Tibial nerve (tissue), 4 donors: ENCODE measurements at regions not wholly inside any gene's neighbourhood (a gene's known extent, or its start where the extent isn't known, plus 50 kb on each side); places are given as distances from the start of the nearest gene placed in this dataset.

Source experiments
- DNase-seq, 2 donors: peaks; one replicate each; pipeline ENCODE4 v3.0.0-alpha.2; 2019; ENCODE audit warnings: low spot score in 2 of 2
- H3K27ac ChIP-seq, 4 donors: fragments of 200-600 bp; sonication (generic) in 3 of 4; one replicate each; pipeline ENCODE4 v1.5.1; 2017 to 2019; ENCODE audit warnings: mild to moderate bottlenecking in 1 of 4
- H3K27me3 ChIP-seq, 2 donors: fragments of 200-600 bp; sonication (generic) in 1 of 2; one replicate each; pipeline versions ENCODE4 v1.5.1 to v1.6.0; 2017 to 2019
- H3K36me3 ChIP-seq, 3 donors: fragments of 200-600 bp; sonication (generic); one replicate each; pipeline ENCODE4 v1.5.1; 2018 to 2019
- H3K4me1 ChIP-seq, 4 donors: fragments of 200-600 bp; sonication (generic) in 3 of 4; one replicate each; pipeline ENCODE4 v1.5.1; 2017 to 2019
- H3K4me3 ChIP-seq, 4 donors: fragments of 200-600 bp; sonication (generic) in 3 of 4; one replicate each; pipeline ENCODE4 v1.5.1; 2017 to 2019; ENCODE audit warnings: mild to moderate bottlenecking in 1 of 4, moderate library complexity in 1 of 4
- H3K9me3 ChIP-seq, 4 donors: fragments of 200-600 bp; sonication (generic) in 3 of 4; one replicate each; pipeline ENCODE4 v1.5.1; 2017 to 2019
- CTCF ChIP-seq, 5 experiments: fragments of 200-600 bp in 3 of 5; fragments of 450-650 bp in 2 of 5; sonication (generic) in 3 of 5; IDR thresholded peaks; one replicate each; pipeline ENCODE4 v1.5.1; 2016 to 2019; ENCODE audit warnings: antibody characterized with exemption in 5 of 5, mild to moderate bottlenecking in 3 of 5, moderate library complexity in 2 of 5
- EP300 ChIP-seq, 2 donors: sonication (generic); formaldehyde crosslinking; IDR thresholded peaks; one replicate each; pipeline ENCODE4 v1.6.1; 2017; ENCODE audit warnings: antibody characterized with exemption in 2 of 2, mild to moderate bottlenecking in 1 of 2
- POLR2A ChIP-seq, 2 donors: fragments of 450-650 bp; IDR thresholded peaks; one replicate each; pipeline ENCODE4 v1.6.1; 2017; ENCODE audit warnings: antibody characterized with exemption in 2 of 2, mild to moderate bottlenecking in 2 of 2, moderate library complexity in 2 of 2
- WGBS, 2 donors: methylation state at CpG; one replicate each; pipeline ENCODE4 v1.1.5; 2018; 5-methylcytosine and 5-hydroxymethylcytosine counted together

GRCh38 chr5:120778491-120779484, 314.7 kb downstream of the PRR16 start:
- Histone ChIP-seq H3K4me1 (peaks cover 0 to 4% (median 0%) of the 10 kb centered on the region in 4 donors), H3K4me3 (no peak overlapping the region), H3K27ac (no peak overlapping the region), H3K9me3 (no peaks in the 10 kb centered on the region), H3K27me3 (no peaks in the 10 kb centered on the region), H3K36me3 (no peaks in the 10 kb centered on the region)
- 35 to 39% methylated on average over 7 of the region's 7 CpGs for WGBS, 2 donors
- no peak for TF ChIP-seq POLR2A (IDR thresholded peaks at IDR 0.05)
- no peak for DNase-seq

- no peak for DNase-seq
- Histone ChIP-seq H3K36me3 (no peaks in the 10 kb centered on the region), H3K4me1 (peaks cover 0 to 4% (median 0%) of the 10 kb centered on the region in 4 donors), H3K27ac (no peak overlapping the region), H3K4me3 (no peak overlapping the region), H3K9me3 (no peaks in the 10 kb centered on the region), H3K27me3 (no peaks in the 10 kb centered on the region)
- TF ChIP-seq EP300 (IDR thresholded peaks at IDR 0.05) (no peak), POLR2A (IDR thresholded peaks at IDR 0.05) (no peak), CTCF (IDR thresholded peaks at IDR 0.05) (no peak)
- WGBS, 2 donors = 42 to 48% methylated on average over 2 of the region's 2 CpGs
These were observed 315.6 kb downstream of the PRR16 start for GRCh38 chr5:120779674-120780073.

GRCh38 chr5:120788481-120788880, 324.4 kb downstream of the PRR16 start:
- DNase-seq = no peak
- 74 to 78% methylated on average over 1 of the region's 1 CpG for WGBS, 2 donors
- TF ChIP-seq EP300 (IDR thresholded peaks at IDR 0.05) (no peak), POLR2A (IDR thresholded peaks at IDR 0.05) (no peak), CTCF (IDR thresholded peaks at IDR 0.05) (no peak)
- Histone ChIP-seq H3K36me3 (no peaks in the 10 kb centered on the region), H3K4me3 (no peak overlapping the region), H3K9me3 (no peaks in the 10 kb centered on the region), H3K27me3 (no peaks in the 10 kb centered on the region), H3K4me1 (no peaks in the 10 kb centered on the region), H3K27ac (no peak overlapping the region)

GRCh38 chr5:120789918-120790317, 325.8 kb downstream of the PRR16 start:
- WGBS, 2 donors = 40 to 50% methylated on average over 2 of the region's 2 CpGs
- DNase-seq = no peak
- no peak for TF ChIP-seq CTCF (IDR thresholded peaks at IDR 0.05)
- TF ChIP-seq EP300 (IDR thresholded peaks at IDR 0.05) = no peak
- TF ChIP-seq POLR2A (IDR thresholded peaks at IDR 0.05) = no peak
- Histone ChIP-seq H3K4me3 (no peak overlapping the region), H3K9me3 (no peaks in the 10 kb centered on the region), H3K36me3 (no peaks in the 10 kb centered on the region), H3K4me1 (no peaks in the 10 kb centered on the region), H3K27ac (no peak overlapping the region), H3K27me3 (no peaks in the 10 kb centered on the region)

- Histone ChIP-seq H3K36me3 (no peaks in the 10 kb centered on the region), H3K27ac (no peak overlapping the region), H3K9me3 (no peaks in the 10 kb centered on the region), H3K27me3 (no peaks in the 10 kb centered on the region), H3K4me3 (no peak overlapping the region), H3K4me1 (no peaks in the 10 kb centered on the region)
- TF ChIP-seq POLR2A (IDR thresholded peaks at IDR 0.05) (no peak), CTCF (IDR thresholded peaks at IDR 0.05) (no peak), EP300 (IDR thresholded peaks at IDR 0.05) (no peak)
- 63 to 66% methylated on average over 1 of the region's 1 CpG for WGBS, 2 donors
- no peak for DNase-seq
These were observed 326.2 kb downstream of the PRR16 start for GRCh38 chr5:120790339-120790738.
